Naive B cell (primary cell): ENCODE measurements at regions not wholly inside any gene's neighbourhood (a gene's known extent, or its start where the extent isn't known, plus 50 kb on each side); places are given as distances from the start of the nearest gene placed in this dataset.
"Not testable (repeated sequence)": the region's sequence is repeated elsewhere in the genome, so short reads cannot be mapped to it uniquely, and the experiment has no call there.

ENCODE experiments used
- ATAC-seq, 2 donors: fragments of 150-1000 bp; cut with Tn5 transposase; 2 replicates each; pipeline ENCODE4 v1.10.0; 2021; ENCODE audit warnings: low read depth in 2 of 2, mild to moderate bottlenecking in 2 of 2, moderate library complexity in 2 of 2
- DNase-seq: peaks from one replicate; pipeline ENCODE4 v3.0.0; 2022
- H3K27ac Mint-ChIP-seq, 6 donors: one replicate each; pipeline ENCODE4 v1.8.0; 2020 to 2022; ENCODE audit warnings: mild to moderate bottlenecking in 6 of 6, mixed read lengths in 6 of 6, moderate library complexity in 5 of 6, inconsistent platforms in 2 of 6
- H3K27me3 Mint-ChIP-seq, 3 donors: one replicate each; pipeline ENCODE4 v1.8.0; 2021 to 2022; ENCODE audit warnings: mixed read lengths in 3 of 3, mild to moderate bottlenecking in 1 of 3
- H3K36me3 Mint-ChIP-seq, 2 donors: one replicate each; pipeline ENCODE4 v1.8.0; 2020 to 2022; ENCODE audit warnings: mixed read lengths in 2 of 2, inconsistent platforms in 1 of 2, mild to moderate bottlenecking in 1 of 2
- H3K4me1 Mint-ChIP-seq, 3 donors: one replicate each; pipeline ENCODE4 v1.8.0; 2020 to 2022; ENCODE audit warnings: mixed read lengths in 3 of 3, inconsistent platforms in 1 of 3, mild to moderate bottlenecking in 1 of 3, moderate library complexity in 1 of 3
- H3K4me3 Mint-ChIP-seq, 8 donors: one replicate each; pipeline ENCODE4 v1.8.0; 2020 to 2022; ENCODE audit warnings: mild to moderate bottlenecking in 8 of 8, mixed read lengths in 8 of 8, moderate library complexity in 8 of 8, inconsistent platforms in 2 of 8
- H3K9me3 Mint-ChIP-seq, 7 donors: one replicate each; pipeline ENCODE4 v1.8.0; 2020 to 2022; ENCODE audit warnings: mixed read lengths in 7 of 7, mild to moderate bottlenecking in 5 of 7, inconsistent platforms in 2 of 7, moderate library complexity in 1 of 7

DNA sequence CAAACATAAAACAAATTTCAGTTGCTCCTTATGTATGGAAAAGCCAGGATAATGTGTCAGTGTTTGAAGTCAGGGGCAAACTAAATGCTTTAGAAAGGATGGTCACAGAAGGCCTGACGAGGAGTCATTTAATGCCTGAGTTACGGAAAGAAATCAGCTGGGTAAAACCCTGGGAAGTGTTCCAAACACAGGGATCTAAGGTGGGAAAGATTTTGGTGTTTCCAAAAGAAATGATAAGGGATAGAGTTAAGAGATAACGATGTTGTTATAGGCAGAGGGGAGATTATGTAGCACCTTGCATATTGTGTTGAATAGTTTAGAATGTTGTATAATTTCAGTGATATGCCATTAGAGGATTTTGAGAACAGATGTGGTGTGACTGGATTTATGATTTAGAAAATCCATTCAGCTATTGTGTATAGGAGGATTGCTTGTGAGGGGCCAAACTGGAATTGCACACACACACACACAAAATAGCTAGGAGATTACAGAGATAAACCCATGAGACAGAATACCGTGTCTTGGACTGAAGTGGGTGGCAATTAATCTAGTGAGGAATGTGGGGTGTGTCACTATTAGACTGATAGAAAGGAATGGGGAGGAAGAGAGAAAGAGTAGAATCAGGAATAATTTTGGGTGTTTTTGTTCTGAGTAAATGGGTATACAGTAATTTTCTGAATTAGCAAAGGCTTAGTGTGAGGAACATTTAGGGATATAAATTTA lies 274.2 kb upstream of the DAB2 start:
- ATAC-seq: no peak
- H3K27ac Mint-ChIP-seq: no peak overlapping the region
- no peaks in the 10 kb centered on the region for H3K9me3 Mint-ChIP-seq
- H3K4me1 Mint-ChIP-seq: no peaks in the 10 kb centered on the region
- no peak overlapping the region for H3K4me3 Mint-ChIP-seq
- DNase-seq: no peak
- H3K36me3 Mint-ChIP-seq: no peaks in the 10 kb centered on the region
- peaks cover 0 to 12% (median 0%) of the 10 kb centered on the region in 3 donors for H3K27me3 Mint-ChIP-seq

DNA sequence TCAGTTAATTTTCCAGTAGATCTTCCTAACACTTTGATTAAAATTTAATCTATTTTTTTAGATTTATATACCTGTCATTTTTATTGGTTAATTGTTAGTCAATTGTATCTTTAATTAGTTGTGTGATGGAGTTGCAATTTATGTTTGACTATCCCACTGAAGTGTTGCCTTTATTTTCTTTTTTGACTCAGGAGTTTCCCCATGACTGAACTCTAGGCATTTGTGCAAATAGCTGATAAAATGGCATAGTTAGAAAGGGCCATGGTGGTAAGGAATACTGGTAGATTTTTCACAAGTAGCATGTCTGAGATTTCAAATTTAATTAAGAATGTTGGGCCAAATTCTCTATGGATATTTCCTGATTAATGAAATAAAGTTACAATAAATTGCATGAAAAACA lies 273.1 kb upstream of the DAB2 start:
- Mint-ChIP-seq H3K27me3 (peaks cover 0 to 12% (median 9%) of the 10 kb centered on the region in 3 donors), H3K4me1 (no peaks in the 10 kb centered on the region), H3K27ac (no peak overlapping the region), H3K4me3 (no peak overlapping the region), H3K9me3 (no peaks in the 10 kb centered on the region), H3K36me3 (no peaks in the 10 kb centered on the region)
- DNase-seq (no peak), ATAC-seq (no peak)

DNA sequence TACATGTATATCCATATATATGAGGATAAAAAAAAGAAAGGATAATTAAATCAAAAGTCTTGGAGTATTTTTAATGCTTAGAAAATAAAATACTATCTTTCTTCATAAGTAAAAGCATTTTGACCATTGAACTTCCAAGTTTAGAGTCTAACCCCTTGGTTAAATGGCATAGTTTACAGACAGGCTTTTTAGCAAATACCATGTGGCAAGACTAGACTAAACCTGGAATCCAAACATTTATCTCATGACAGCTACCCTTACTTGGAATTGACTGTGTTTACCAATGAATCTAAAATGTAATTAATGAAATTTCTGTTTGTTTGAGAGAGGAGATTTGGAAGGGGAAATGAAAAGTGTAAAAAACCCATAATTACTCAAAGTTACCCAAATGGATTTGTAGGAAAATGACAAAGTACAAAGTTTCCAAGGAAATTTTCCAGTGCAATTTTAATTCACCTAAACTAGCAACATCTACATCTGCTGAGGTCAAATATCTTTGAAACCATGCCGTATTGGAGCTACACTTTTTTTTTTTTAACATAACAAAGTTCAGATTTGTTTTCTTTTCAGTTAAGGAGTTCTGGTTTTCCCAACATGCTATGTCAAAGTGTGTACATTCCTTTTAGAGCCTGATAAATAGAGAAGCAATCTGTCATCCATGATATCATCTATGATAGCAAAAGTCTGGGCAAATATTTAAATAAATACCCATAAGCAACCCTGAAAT lies 272.1 kb upstream of the DAB2 start:
- DNase-seq: no peak
- no peaks in the 10 kb centered on the region for H3K36me3 Mint-ChIP-seq
- no peaks in the 10 kb centered on the region for H3K4me1 Mint-ChIP-seq
- ATAC-seq: no peak
- H3K9me3 Mint-ChIP-seq: no peaks in the 10 kb centered on the region
- no peak overlapping the region for H3K4me3 Mint-ChIP-seq
- H3K27ac Mint-ChIP-seq: no peak overlapping the region
- H3K27me3 Mint-ChIP-seq: peaks cover 7 to 19% (median 9%) of the 10 kb centered on the region in 3 donors

DNA sequence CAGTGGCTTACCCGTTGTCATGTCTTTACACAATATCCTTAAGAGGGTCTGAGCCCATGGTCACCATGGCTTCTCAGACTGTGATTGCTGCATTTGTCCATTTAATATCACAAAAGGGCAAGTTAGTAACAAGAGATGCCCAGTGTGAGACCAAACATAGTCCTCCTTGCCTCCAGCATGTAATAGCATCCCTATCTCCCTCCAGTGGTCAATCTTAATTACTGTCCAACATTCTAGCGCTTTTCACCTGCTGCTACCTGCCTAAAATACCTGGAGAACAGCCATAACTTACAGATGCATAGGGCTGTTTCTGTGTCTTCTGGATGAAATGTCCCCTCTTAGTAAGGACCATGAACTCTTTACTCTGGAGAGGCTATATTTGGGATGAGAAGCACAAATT lies 267.2 kb upstream of the DAB2 start:
- Mint-ChIP-seq H3K4me1 (no peaks in the 10 kb centered on the region), H3K4me3 (no peak overlapping the region), H3K27me3 (peaks cover 8 to 32% (median 14%) of the 10 kb centered on the region in 3 donors), H3K9me3 (peaks cover 0 to 9% (median 0%) of the 10 kb centered on the region in 7 donors), H3K27ac (no peak overlapping the region), H3K36me3 (peaks cover 0 to 4% of the 10 kb centered on the region in 2 donors)
- DNase-seq (no peak), ATAC-seq (no peak)

DNA sequence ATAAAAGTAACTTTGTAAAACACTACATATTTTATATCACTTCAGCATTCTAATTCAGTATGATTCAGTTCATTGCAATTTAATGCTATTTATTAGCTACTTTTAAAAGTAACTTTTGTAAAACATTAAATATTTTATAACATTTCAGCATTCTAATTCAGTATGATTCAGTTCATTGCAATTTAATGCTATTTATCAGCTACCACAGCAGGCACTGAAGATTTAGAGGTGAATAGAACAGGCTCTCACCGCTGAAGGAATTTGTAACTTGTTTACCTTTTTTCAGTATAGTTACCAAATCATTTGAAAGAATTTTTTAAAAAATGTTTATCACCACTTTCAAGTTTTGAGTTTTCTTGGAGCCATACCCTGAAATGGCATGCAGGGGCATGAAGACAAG lies 266.4 kb upstream of the DAB2 start:
- H3K36me3 Mint-ChIP-seq: peaks cover 0 to 4% of the 10 kb centered on the region in 2 donors
- ATAC-seq: no peak
- no peak overlapping the region for H3K27ac Mint-ChIP-seq
- peaks cover 8 to 30% (median 14%) of the 10 kb centered on the region in 3 donors for H3K27me3 Mint-ChIP-seq
- no peaks in the 10 kb centered on the region for H3K4me1 Mint-ChIP-seq
- no peak overlapping the region for H3K4me3 Mint-ChIP-seq
- peaks cover 0 to 9% (median 3%) of the 10 kb centered on the region in 7 donors for H3K9me3 Mint-ChIP-seq
- no peak for DNase-seq

DNA sequence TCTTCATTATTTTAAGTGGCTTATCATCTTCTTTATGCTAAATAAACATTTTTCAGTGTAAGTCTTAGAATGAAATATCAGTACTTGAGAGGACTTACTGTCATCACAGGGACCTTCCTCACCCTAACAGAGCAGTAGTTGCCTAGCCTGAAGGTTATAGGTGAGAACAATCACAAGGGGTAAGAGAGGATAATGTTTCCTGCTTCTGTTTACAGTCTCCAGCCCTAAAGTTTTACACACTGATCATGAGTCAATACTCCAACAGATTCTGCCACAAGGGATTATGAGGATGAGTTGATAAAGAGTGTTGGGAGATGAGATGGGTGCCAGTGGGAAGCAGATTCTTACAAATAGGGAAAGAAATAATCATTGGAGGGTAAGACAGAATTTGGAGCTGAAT lies 265.1 kb upstream of the DAB2 start:
- Mint-ChIP-seq H3K4me3 (no peak overlapping the region), H3K27ac (no peak overlapping the region), H3K9me3 (peaks cover 0 to 9% (median 3%) of the 10 kb centered on the region in 7 donors), H3K4me1 (no peaks in the 10 kb centered on the region), H3K36me3 (peaks cover 0 to 4% of the 10 kb centered on the region in 2 donors), H3K27me3 (peaks cover 8 to 24% (median 14%) of the 10 kb centered on the region in 3 donors)
- DNase-seq: no peak
- no peak for ATAC-seq

DNA sequence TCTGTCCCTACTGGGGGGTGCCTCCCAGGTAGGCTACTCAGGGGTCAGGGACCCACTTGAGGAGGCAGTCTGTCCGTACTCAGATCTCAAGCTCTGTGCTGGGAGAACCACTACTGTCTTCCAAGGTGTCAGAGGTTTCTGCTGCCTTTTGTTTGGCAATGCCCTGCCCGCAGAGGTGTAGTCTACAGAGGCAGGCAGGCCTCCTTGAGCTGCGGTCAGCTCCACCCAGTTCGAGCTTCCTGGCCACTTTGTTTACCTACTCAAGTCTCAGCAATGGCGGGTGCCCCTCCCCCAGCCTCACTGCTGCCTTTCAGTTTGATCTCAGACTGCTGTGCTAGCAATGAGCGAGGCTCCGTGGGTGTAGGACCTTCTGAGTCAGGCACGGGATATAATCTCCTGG lies 263.1 kb upstream of the DAB2 start:
- H3K9me3 Mint-ChIP-seq, ATAC-seq, H3K4me3 Mint-ChIP-seq, H3K4me1 Mint-ChIP-seq, DNase-seq, H3K27ac Mint-ChIP-seq, H3K36me3 Mint-ChIP-seq: not testable (repeated sequence)
- peaks cover 5 to 19% (median 8%) of the 10 kb centered on the region in 3 donors for H3K27me3 Mint-ChIP-seq

DNA sequence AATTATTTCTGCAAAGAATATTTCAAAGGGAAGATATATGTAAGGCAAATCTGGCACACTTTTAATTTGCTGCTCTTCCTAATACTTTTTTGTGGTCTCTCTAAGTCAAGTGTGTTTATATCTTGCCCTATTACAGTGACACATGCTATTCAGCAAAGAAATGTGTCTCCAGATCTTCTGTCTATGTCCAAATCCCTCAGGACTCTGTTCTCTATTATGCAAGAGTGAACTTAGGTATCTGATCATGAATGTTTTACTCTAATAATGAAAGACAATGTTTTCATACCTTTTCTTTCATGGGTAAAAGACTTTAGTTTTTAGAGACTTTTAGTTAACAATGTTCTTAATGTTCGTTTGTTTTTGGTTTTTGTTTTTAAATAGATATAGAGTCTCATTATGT lies 255.4 kb upstream of the DAB2 start:
- no peak overlapping the region for H3K4me3 Mint-ChIP-seq
- ATAC-seq: no peak
- H3K27me3 Mint-ChIP-seq: peaks cover 0 to 7% (median 6%) of the 10 kb centered on the region in 3 donors
- no peaks in the 10 kb centered on the region for H3K36me3 Mint-ChIP-seq
- no peak overlapping the region for H3K27ac Mint-ChIP-seq
- no peaks in the 10 kb centered on the region for H3K4me1 Mint-ChIP-seq
- no peak for DNase-seq
- H3K9me3 Mint-ChIP-seq: peaks cover 0 to 7% (median 0%) of the 10 kb centered on the region in 7 donors

DNA sequence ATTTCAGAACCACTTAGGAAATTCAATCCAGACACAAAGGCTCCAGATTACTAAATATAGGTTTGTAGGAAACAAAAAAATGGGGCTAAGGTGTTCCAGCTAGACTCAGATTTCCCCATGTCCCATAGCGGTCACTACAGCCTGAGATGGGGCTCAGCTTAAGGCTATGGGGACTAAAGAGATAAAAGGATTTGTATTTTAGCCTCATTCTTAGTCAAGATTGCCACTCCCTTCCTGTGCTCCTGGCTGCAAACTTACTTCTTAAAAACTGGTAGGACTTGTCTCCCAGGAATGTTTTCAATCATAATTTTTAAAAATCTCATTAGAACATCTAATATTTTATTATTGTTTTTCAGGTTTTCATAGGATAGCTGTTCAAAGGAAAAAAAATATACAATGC lies 253.8 kb upstream of the DAB2 start:
- ATAC-seq (no peak), DNase-seq (no peak)
- Mint-ChIP-seq H3K36me3 (no peaks in the 10 kb centered on the region), H3K4me1 (no peaks in the 10 kb centered on the region), H3K9me3 (peaks cover 0 to 7% (median 0%) of the 10 kb centered on the region in 7 donors), H3K4me3 (no peak overlapping the region), H3K27ac (no peak overlapping the region), H3K27me3 (peaks cover 0 to 9% (median 8%) of the 10 kb centered on the region in 3 donors)

DNA sequence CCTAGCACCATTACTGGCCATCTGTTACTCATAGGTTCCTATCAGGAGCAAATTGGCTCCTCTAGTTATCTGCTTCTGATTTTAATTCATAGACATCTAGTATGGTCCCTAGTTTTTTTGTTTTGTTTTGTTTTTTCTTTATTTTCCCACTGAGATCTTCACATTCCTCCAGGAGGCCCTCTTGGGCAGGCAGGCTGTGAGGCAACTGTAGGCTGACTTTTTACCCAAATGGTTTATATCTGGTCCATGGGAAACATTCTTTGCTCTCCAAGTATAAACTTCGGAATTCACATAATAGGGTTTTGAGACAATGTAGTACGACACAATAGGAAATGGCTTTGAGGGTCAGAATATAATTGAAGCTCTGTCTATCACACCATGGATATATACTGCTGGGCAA lies 250.9 kb upstream of the DAB2 start:
- no peak for DNase-seq
- peaks cover 0 to 9% (median 5%) of the 10 kb centered on the region in 3 donors for H3K27me3 Mint-ChIP-seq
- no peaks in the 10 kb centered on the region for H3K9me3 Mint-ChIP-seq
- no peak overlapping the region for H3K4me3 Mint-ChIP-seq
- no peaks in the 10 kb centered on the region for H3K4me1 Mint-ChIP-seq
- H3K27ac Mint-ChIP-seq: no peak overlapping the region
- ATAC-seq: no peak
- H3K36me3 Mint-ChIP-seq: no peaks in the 10 kb centered on the region

DNA sequence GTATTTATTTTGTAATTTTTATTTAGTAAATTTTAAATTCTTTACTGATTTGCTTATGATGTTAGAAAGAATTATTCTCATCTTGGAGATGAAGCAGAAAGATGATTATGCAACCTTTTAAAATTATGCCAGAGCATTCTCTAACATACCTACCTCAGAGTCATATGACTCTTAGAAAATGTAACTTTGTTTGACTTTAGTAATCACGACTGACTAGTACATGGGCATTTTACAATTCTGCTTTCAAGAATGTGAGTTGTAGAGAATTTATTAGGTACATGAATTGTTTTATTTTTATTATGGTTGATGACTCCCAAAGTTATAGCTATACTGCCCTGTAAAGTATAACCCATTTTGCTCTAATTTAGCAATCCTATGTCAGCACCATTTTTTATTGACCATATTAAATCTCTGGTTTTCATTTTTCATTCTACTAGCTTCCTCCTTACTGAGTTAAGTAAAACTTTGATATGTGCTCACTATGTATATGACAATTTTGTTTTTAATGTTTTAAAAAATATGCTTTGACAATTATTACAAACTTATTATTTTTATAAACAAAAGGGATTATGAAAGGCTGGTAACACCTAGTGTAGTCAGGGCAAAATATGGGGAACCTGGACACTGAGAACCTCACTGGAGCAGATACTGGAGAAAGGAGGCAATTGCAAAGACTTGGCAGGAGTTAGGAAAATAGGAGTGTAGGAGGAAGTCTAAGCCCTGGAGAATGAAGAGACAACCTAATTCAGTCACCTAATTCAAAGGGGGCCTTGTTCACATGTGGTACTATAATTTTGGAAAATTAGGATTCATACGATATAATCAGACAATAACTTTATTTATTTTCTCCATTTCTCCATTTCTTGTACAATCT lies 249.7 kb upstream of the DAB2 start:
- no peak overlapping the region for H3K27ac Mint-ChIP-seq
- DNase-seq (no peak), ATAC-seq (no peak)
- H3K36me3 Mint-ChIP-seq: no peaks in the 10 kb centered on the region
- H3K27me3 Mint-ChIP-seq: peaks cover 0 to 6% (median 4%) of the 10 kb centered on the region in 3 donors
- no peaks in the 10 kb centered on the region for H3K4me1 Mint-ChIP-seq
- no peak overlapping the region for H3K4me3 Mint-ChIP-seq
- no peaks in the 10 kb centered on the region for H3K9me3 Mint-ChIP-seq

DNA sequence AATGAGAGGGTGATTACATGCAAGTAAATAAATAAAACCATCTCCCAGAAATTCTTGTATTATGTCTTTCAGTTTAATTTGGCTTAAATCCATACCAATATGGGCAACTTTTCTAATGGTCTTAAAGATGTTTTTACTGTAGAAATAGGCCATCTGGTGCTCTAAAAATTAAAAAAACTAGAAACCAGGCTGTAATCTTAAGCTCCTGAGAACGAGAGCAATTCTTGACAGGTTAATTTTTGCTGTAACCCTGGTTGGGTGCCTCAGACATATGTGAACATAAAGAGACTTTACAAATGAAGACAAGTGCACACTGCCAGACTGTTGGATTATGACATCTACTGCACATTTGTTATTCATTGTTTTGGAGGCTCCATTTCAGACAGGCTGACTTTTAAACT lies 246.8 kb upstream of the DAB2 start:
- no peak overlapping the region for H3K4me3 Mint-ChIP-seq
- peaks cover 0 to 10% (median 4%) of the 10 kb centered on the region in 3 donors for H3K27me3 Mint-ChIP-seq
- H3K36me3 Mint-ChIP-seq: no peaks in the 10 kb centered on the region
- no peak for ATAC-seq
- no peaks in the 10 kb centered on the region for H3K9me3 Mint-ChIP-seq
- no peaks in the 10 kb centered on the region for H3K4me1 Mint-ChIP-seq
- H3K27ac Mint-ChIP-seq: no peak overlapping the region
- no peak for DNase-seq

DNA sequence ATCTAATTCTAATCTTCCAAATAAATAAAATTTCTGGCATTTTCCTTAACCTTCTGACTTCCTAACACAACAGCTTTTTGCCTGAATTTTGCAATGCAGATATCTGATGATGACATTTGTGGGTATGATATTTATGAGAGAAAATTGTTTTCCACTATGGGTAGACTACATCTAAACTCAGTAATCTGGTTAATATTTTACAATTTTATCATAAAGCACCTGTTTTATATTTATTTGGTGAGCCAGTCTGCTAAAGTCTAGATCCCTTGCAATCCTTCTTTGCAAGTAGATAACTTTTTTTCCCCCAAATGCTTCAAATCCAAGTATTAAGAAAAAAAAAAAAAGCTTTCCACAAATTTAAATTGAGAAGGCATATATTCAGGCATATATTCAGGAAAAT lies 246.2 kb upstream of the DAB2 start:
- peaks cover 0 to 10% (median 4%) of the 10 kb centered on the region in 3 donors for H3K27me3 Mint-ChIP-seq
- ATAC-seq (no peak), DNase-seq (no peak)
- no peak overlapping the region for H3K27ac Mint-ChIP-seq
- H3K4me3 Mint-ChIP-seq: no peak overlapping the region
- no peaks in the 10 kb centered on the region for H3K9me3 Mint-ChIP-seq
- H3K4me1 Mint-ChIP-seq: no peaks in the 10 kb centered on the region
- no peaks in the 10 kb centered on the region for H3K36me3 Mint-ChIP-seq
